ENCODE measurements at regions not wholly inside any gene's neighbourhood (a gene's known extent, or its start where the extent isn't known, plus 50 kb on each side); places are given as distances from the start of the nearest gene placed in this dataset.

- no peak for TF ChIP-seq CTCF (IDR thresholded peaks at IDR 0.05 in 2 of 3, conservative IDR thresholded peaks at IDR 0.05 in 1 of 3; ENCODE audit: borderline replicate concordance in 1 of 3, insufficient read depth in 1 of 3, low read depth in 2 of 3, low read length in 2 of 3)
- no peak for TF ChIP-seq EGR1 (IDR thresholded peaks at IDR 0.05; ENCODE audit: low read depth)
- TF ChIP-seq SIN3A (IDR thresholded peaks at IDR 0.05; ENCODE audit: low read depth): no peak
- no peak for TF ChIP-seq POLR2A (IDR thresholded peaks at IDR 0.05; ENCODE audit: borderline replicate concordance, extremely low read depth, insufficient read depth, insufficient read length)
- TF ChIP-seq RAD21 (IDR thresholded peaks at IDR 0.05; ENCODE audit: low read depth): no peak
- no peak for TF ChIP-seq POLR2AphosphoS5 (IDR thresholded peaks at IDR 0.05; ENCODE audit: low read depth, low read length)
- TF ChIP-seq ATF3 (IDR thresholded peaks at IDR 0.05): no peak
- no peak for TF ChIP-seq CBX3 (IDR thresholded peaks at IDR 0.05; ENCODE audit: low read depth)
- TF ChIP-seq REST (IDR thresholded peaks at IDR 0.05; ENCODE audit: low read depth): no peak
- TF ChIP-seq TCF7L2 (IDR thresholded peaks at IDR 0.05; ENCODE audit: borderline replicate concordance, extremely low read depth, insufficient read depth, insufficient read length): no peak
- no peak for TF ChIP-seq MAX (IDR thresholded peaks at IDR 0.05)
- TF ChIP-seq JUND (IDR thresholded peaks at IDR 0.05): no peak
- no peak for TF ChIP-seq EZH2 (IDR thresholded peaks at IDR 0.05)
- no peak for TF ChIP-seq CEBPB (IDR thresholded peaks at IDR 0.05; ENCODE audit: low read depth)
These were observed 486.4 kb upstream of the SORCS1 start for GRCh38 chr10:107650939-107651338.

All from HCT116 (cell line).